Hepatocyte (in vitro differentiated cells): ENCODE measurements at regions not wholly inside any gene's neighbourhood (a gene's known extent, or its start where the extent isn't known, plus 50 kb on each side); places are given as distances from the start of the nearest gene placed in this dataset.

Source experiments
- DNase-seq: peaks from one replicate; pipeline ENCODE4 v3.0.0-alpha.2; 2016; ENCODE audit warnings: low spot score
- H2AFZ ChIP-seq: fragments of 200-600 bp; sonication (generic); 2 replicates; pipeline ENCODE4 v1.6.0; 2016; ENCODE audit warnings: antibody characterized with exemption, mild to moderate bottlenecking
- H3K27ac ChIP-seq: fragments of 200-600 bp; sonication (generic); 2 replicates; pipeline ENCODE4 v1.5.1; 2016; ENCODE audit warnings: mild to moderate bottlenecking
- H3K27me3 ChIP-seq: fragments of 200-600 bp; sonication (generic); 2 replicates; pipeline ENCODE4 v1.6.1; 2016
- H3K36me3 ChIP-seq: fragments of 200-600 bp; sonication (generic); replicated peaks from 2 replicates; pipeline ENCODE4 v1.5.1; 2016; ENCODE audit warnings: low read depth; ENCODE audit not compliant: insufficient read depth
- H3K4me1 ChIP-seq: fragments of 200-600 bp; sonication (generic); 2 replicates; pipeline ENCODE4 v1.5.1; 2016; ENCODE audit warnings: mild to moderate bottlenecking, moderate library complexity; ENCODE audit not compliant: insufficient read depth
- H3K4me2 ChIP-seq: fragments of 200-600 bp; sonication (generic); 2 replicates; pipeline ENCODE4 v1.6.0; 2016
- H3K4me3 ChIP-seq: fragments of 200-600 bp; sonication (generic); 2 replicates; pipeline ENCODE4 v1.5.1; 2016; ENCODE audit warnings: mild to moderate bottlenecking
- H3K79me2 ChIP-seq: fragments of 200-600 bp; sonication (generic); 2 replicates; pipeline ENCODE4 v1.6.0; 2017; ENCODE audit warnings: mild to moderate bottlenecking
- H3K9me2 ChIP-seq: fragments of 200-600 bp; sonication (generic); replicated peaks from 2 replicates; pipeline ENCODE4 v1.6.0; 2017; ENCODE audit warnings: mild to moderate bottlenecking; ENCODE audit not compliant: insufficient read depth
- H3K9me3 ChIP-seq: fragments of 200-600 bp; sonication (generic); 2 replicates; pipeline ENCODE4 v1.5.1; 2016; ENCODE audit warnings: low read depth, mild to moderate bottlenecking
- H4K20me1 ChIP-seq: fragments of 200-600 bp; sonication (generic); 2 replicates; pipeline ENCODE4 v1.6.0; 2016; ENCODE audit warnings: mild to moderate bottlenecking; ENCODE audit not compliant: insufficient read depth, poor library complexity, severe bottlenecking
- CTCF ChIP-seq: fragments of 200-600 bp; sonication (generic); IDR thresholded peaks from 2 replicates; pipeline ENCODE4 v1.5.1; 2016; ENCODE audit warnings: antibody characterized with exemption, mild to moderate bottlenecking; ENCODE audit not compliant: poor library complexity
- EZH2 ChIP-seq: fragments of 200-600 bp; sonication (generic); IDR thresholded peaks from 2 replicates; pipeline ENCODE4 v1.6.1; 2016; ENCODE audit warnings: antibody characterized with exemption, mild to moderate bottlenecking, borderline replicate concordance
- EZH2phosphoT487 ChIP-seq: fragments of 200-600 bp; sonication (generic); IDR thresholded peaks from one replicate; pipeline ENCODE4 v1.6.1; 2018; ENCODE audit warnings: antibody characterized with exemption, mild to moderate bottlenecking, low read depth, moderate library complexity; ENCODE audit not compliant: unreplicated experiment, severe bottlenecking
- WGBS: methylation state at CpG from one replicate; pipeline ENCODE4 v1.1.6; 2016; ENCODE audit warnings: low lambda C conversion rate; ENCODE audit errors: missing lambda C conversion rate; 5-methylcytosine and 5-hydroxymethylcytosine counted together

- no peak for TF ChIP-seq CTCF
- TF ChIP-seq EZH2phosphoT487 = no peak
- no peak for TF ChIP-seq EZH2
- 82% methylated on average over 1 of the region's 1 CpG for WGBS
Measured at GRCh38 chr11:25790396-25790795, 541.5 kb upstream of the ANO3 start.

GRCh38 chr11:25793637-25794036 is 538.3 kb upstream of the ANO3 start:
- Histone ChIP-seq H4K20me1 (no peaks in the 10 kb centered on the region), H3K4me3 (no peak overlapping the region), H3K79me2 (no peaks in the 10 kb centered on the region), H3K27me3 (no peaks in the 10 kb centered on the region), H3K4me1 (no peaks in the 10 kb centered on the region), H3K9me3 (no peaks in the 10 kb centered on the region), H2AFZ (no peak overlapping the region), H3K9me2 (no peaks in the 10 kb centered on the region), H3K4me2 (no peak overlapping the region), H3K36me3 (no peaks in the 10 kb centered on the region), H3K27ac (no peak overlapping the region)
- 80% methylated on average over 7 of the region's 7 CpGs for WGBS
- TF ChIP-seq CTCF (no peak), EZH2 (no peak), EZH2phosphoT487 (no peak)
- DNase-seq = no peak

More at GRCh38 chr11:25790396-25790795, 541.5 kb upstream of the ANO3 start:
- H2AFZ ChIP-seq = no peak overlapping the region
- DNase-seq = no peak
- H3K4me3 ChIP-seq = no peak overlapping the region
- H3K4me2 ChIP-seq = no peak overlapping the region
- H3K9me2 ChIP-seq = no peaks in the 10 kb centered on the region
- H3K27me3 ChIP-seq = no peaks in the 10 kb centered on the region
- no peaks in the 10 kb centered on the region for H3K79me2 ChIP-seq
- no peaks in the 10 kb centered on the region for H3K36me3 ChIP-seq
- H3K9me3 ChIP-seq = no peaks in the 10 kb centered on the region
- H3K27ac ChIP-seq = no peak overlapping the region
- H4K20me1 ChIP-seq = no peaks in the 10 kb centered on the region
- no peaks in the 10 kb centered on the region for H3K4me1 ChIP-seq

DNA sequence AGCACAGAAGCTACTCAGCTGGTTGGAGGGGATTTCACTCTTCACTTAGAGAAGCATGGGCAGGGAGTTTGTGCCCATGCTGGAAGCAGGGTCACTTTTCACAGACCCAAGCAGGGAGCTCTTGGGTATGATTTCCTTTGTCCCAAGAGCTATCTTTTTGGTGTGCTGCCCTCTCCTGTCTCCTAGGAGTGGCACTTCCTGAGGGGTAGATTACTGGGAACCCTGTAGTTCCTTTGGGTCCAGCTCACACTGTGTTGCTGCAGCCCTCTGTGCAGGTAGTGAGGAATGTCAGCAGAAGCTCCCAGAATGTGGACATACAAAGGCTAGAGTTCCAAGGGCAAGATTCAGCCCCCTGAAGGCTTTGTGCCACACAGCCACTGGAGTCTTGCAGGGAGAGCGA is 537.1 kb upstream of the ANO3 start:
- Histone ChIP-seq H3K27me3 (no peaks in the 10 kb centered on the region), H3K79me2 (no peaks in the 10 kb centered on the region), H3K36me3 (no peaks in the 10 kb centered on the region), H3K4me3 (no peak overlapping the region), H3K9me3 (no peaks in the 10 kb centered on the region), H4K20me1 (no peaks in the 10 kb centered on the region), H3K27ac (no peak overlapping the region), H3K9me2 (no peaks in the 10 kb centered on the region), H3K4me1 (no peaks in the 10 kb centered on the region), H3K4me2 (no peak overlapping the region), H2AFZ (no peak overlapping the region)
- 60% methylated on average over 1 of the region's 1 CpG for WGBS
- TF ChIP-seq EZH2 = no peak
- TF ChIP-seq EZH2phosphoT487 = no peak
- DNase-seq = no peak

DNA sequence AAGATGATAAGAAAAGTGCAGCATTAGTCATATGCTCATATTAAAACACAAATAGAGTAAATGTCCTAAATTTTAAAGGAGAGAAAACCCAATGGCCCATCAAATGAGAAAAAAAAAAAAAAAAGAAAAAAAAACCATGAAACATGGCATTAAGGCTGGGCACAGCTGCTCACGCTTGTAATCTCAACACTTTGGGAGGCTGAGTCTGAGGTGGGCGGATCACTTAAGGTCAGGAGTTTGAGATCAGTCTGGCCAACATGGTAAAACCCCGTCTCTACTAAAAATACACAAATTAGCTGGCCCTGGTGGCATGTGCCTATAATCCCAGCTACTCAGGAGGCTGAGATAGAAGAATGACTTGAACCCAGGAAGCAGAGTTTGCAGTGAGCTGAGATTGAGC is 515.5 kb upstream of the ANO3 start:
- Histone ChIP-seq H3K9me2 (no peaks in the 10 kb centered on the region), H3K36me3 (no peaks in the 10 kb centered on the region), H3K4me2 (no peak overlapping the region), H3K79me2 (no peaks in the 10 kb centered on the region), H3K9me3 (no peaks in the 10 kb centered on the region), H3K4me1 (no peaks in the 10 kb centered on the region), H3K27ac (no peak overlapping the region), H2AFZ (no peak overlapping the region), H4K20me1 (no peaks in the 10 kb centered on the region), H3K4me3 (no peak overlapping the region), H3K27me3 (no peaks in the 10 kb centered on the region)
- 86% methylated on average over 3 of the region's 3 CpGs for WGBS
- DNase-seq = no peak
- no peak for TF ChIP-seq CTCF
- TF ChIP-seq EZH2phosphoT487 = no peak
- TF ChIP-seq EZH2 = no peak
